ENCODE measurements at regions not wholly inside any gene's neighbourhood (a gene's known extent, or its start where the extent isn't known, plus 50 kb on each side); places are given as distances from the start of the nearest gene placed in this dataset.

GRCh38 chr3:188947401-188948280 is 224.1 kb upstream of the TPRG1 start:
- TF ChIP-seq CTCF (IDR thresholded peaks at IDR 0.05 in 8 of 11, conservative IDR thresholded peaks at IDR 0.05 in 3 of 11): peak in 5 of 11 experiments; percentile 13 to 32 (median 30)
- TF ChIP-seq POLR2A (IDR thresholded peaks at IDR 0.05): no peak
